ENCODE measurements at regions not wholly inside any gene's neighbourhood (a gene's known extent, or its start where the extent isn't known, plus 50 kb on each side); places are given as distances from the start of the nearest gene placed in this dataset.

- no peak for DNase-seq (ENCODE audit: low spot score)
- H3K4me1 Mint-ChIP-seq (ENCODE audit: low read depth in 2 of 2): peaks cover 0 to 3% of the 10 kb centered on the region in 2 donors
- no peak for ATAC-seq
- no peaks in the 10 kb centered on the region for H3K9me3 Mint-ChIP-seq
- H3K4me3 Mint-ChIP-seq: no peak overlapping the region
- H3K36me3 Mint-ChIP-seq: no peaks in the 10 kb centered on the region
- H3K27ac Mint-ChIP-seq: no peak overlapping the region
- H3K27me3 Mint-ChIP-seq: peaks cover 6% of the 10 kb centered on the region in 2 donors
These were observed 72.3 kb downstream of the FAM76B start for GRCh38 chr11:95717314-95717713.

- H3K4me1 Mint-ChIP-seq (ENCODE audit: low read depth in 2 of 2): peaks cover 3 to 6% of the 10 kb centered on the region in 2 donors
- H3K27me3 Mint-ChIP-seq: peaks cover 6 to 10% of the 10 kb centered on the region in 2 donors
- H3K27ac Mint-ChIP-seq: no peak overlapping the region
- H3K9me3 Mint-ChIP-seq: no peaks in the 10 kb centered on the region
- ATAC-seq (no peak), DNase-seq (ENCODE audit: low spot score) (no peak)
- H3K36me3 Mint-ChIP-seq: no peaks in the 10 kb centered on the region
- H3K4me3 Mint-ChIP-seq: no peak overlapping the region
These were observed 73.3 kb downstream of the FAM76B start for GRCh38 chr11:95716266-95716665.

- Mint-ChIP-seq H3K4me1 (ENCODE audit: low read depth in 2 of 2) (peaks cover 3 to 6% of the 10 kb centered on the region in 2 donors), H3K27ac (no peak overlapping the region), H3K36me3 (no peaks in the 10 kb centered on the region), H3K4me3 (no peak overlapping the region), H3K9me3 (no peaks in the 10 kb centered on the region), H3K27me3 (peaks cover 6 to 12% of the 10 kb centered on the region in 2 donors)
- no peak for ATAC-seq
- DNase-seq (ENCODE audit: low spot score): no peak
These were observed 73.8 kb downstream of the FAM76B start for GRCh38 chr11:95715777-95716241.

GRCh38 chr11:95714843-95715776, 74.5 kb downstream of the FAM76B start:
- Mint-ChIP-seq H3K9me3 (no peaks in the 10 kb centered on the region), H3K27ac (no peak overlapping the region), H3K4me1 (ENCODE audit: low read depth in 2 of 2) (peaks cover 0 to 6% of the 10 kb centered on the region in 2 donors)

GRCh38 chr11:95713428-95713827, 76.2 kb downstream of the FAM76B start:
- DNase-seq (ENCODE audit: low spot score) (no peak), ATAC-seq (no peak)
- H3K36me3 Mint-ChIP-seq: no peaks in the 10 kb centered on the region
- H3K4me1 Mint-ChIP-seq (ENCODE audit: low read depth in 2 of 2): peaks cover 0 to 6% of the 10 kb centered on the region in 2 donors
- H3K27ac Mint-ChIP-seq: no peak overlapping the region
- peaks cover 6 to 14% of the 10 kb centered on the region in 2 donors for H3K27me3 Mint-ChIP-seq
- H3K4me3 Mint-ChIP-seq: no peak overlapping the region
- H3K9me3 Mint-ChIP-seq: no peaks in the 10 kb centered on the region

More at GRCh38 chr11:95714843-95715776, 74.5 kb downstream of the FAM76B start:
- DNase-seq (ENCODE audit: low spot score) (no peak), ATAC-seq (no peak)
- no peaks in the 10 kb centered on the region for H3K36me3 Mint-ChIP-seq
- no peak overlapping the region for H3K4me3 Mint-ChIP-seq
- peaks cover 6 to 14% of the 10 kb centered on the region in 2 donors for H3K27me3 Mint-ChIP-seq

- Mint-ChIP-seq H3K27ac (no peak overlapping the region), H3K4me1 (ENCODE audit: low read depth in 2 of 2) (peaks cover 0 to 6% of the 10 kb centered on the region in 2 donors), H3K9me3 (no peaks in the 10 kb centered on the region), H3K36me3 (no peaks in the 10 kb centered on the region), H3K27me3 (peaks cover 6 to 10% of the 10 kb centered on the region in 2 donors), H3K4me3 (no peak overlapping the region)
- DNase-seq (ENCODE audit: low spot score) (no peak), ATAC-seq (no peak)
These were observed 77.7 kb downstream of the FAM76B start for GRCh38 chr11:95711945-95712221.

- DNase-seq (ENCODE audit: low spot score) (no peak), ATAC-seq (no peak)
- no peak overlapping the region for H3K4me3 Mint-ChIP-seq
- peaks cover 0 to 6% of the 10 kb centered on the region in 2 donors for H3K4me1 Mint-ChIP-seq (ENCODE audit: low read depth in 2 of 2)
- H3K36me3 Mint-ChIP-seq: no peaks in the 10 kb centered on the region
- peaks cover 4 to 10% of the 10 kb centered on the region in 2 donors for H3K27me3 Mint-ChIP-seq
- H3K27ac Mint-ChIP-seq: no peak overlapping the region
- H3K9me3 Mint-ChIP-seq: no peaks in the 10 kb centered on the region
These were observed 78.2 kb downstream of the FAM76B start for GRCh38 chr11:95711162-95711944.

- ATAC-seq (no peak), DNase-seq (ENCODE audit: low spot score) (no peak)
- Mint-ChIP-seq H3K27me3 (peaks cover 0 to 9% of the 10 kb centered on the region in 2 donors), H3K36me3 (no peaks in the 10 kb centered on the region), H3K4me1 (ENCODE audit: low read depth in 2 of 2) (peaks cover 0 to 6% of the 10 kb centered on the region in 2 donors), H3K27ac (no peak overlapping the region), H3K4me3 (no peak overlapping the region), H3K9me3 (no peaks in the 10 kb centered on the region)
These were observed 80.9 kb downstream of the FAM76B start for GRCh38 chr11:95708681-95709080.

- ATAC-seq (no peak), DNase-seq (ENCODE audit: low spot score) (no peak)
- Mint-ChIP-seq H3K36me3 (no peaks in the 10 kb centered on the region), H3K27me3 (peaks cover 0 to 9% of the 10 kb centered on the region in 2 donors), H3K9me3 (no peaks in the 10 kb centered on the region), H3K4me1 (ENCODE audit: low read depth in 2 of 2) (peaks cover 0 to 5% of the 10 kb centered on the region in 2 donors), H3K27ac (no peak overlapping the region), H3K4me3 (no peak overlapping the region)
These were observed 82.6 kb downstream of the FAM76B start for GRCh38 chr11:95706974-95707387.

GRCh38 chr11:95705485-95706124, 84.0 kb downstream of the FAM76B start:
- Mint-ChIP-seq H3K27ac (no peak overlapping the region), H3K4me3 (no peak overlapping the region), H3K9me3 (no peaks in the 10 kb centered on the region), H3K4me1 (ENCODE audit: low read depth in 2 of 2) (peaks cover 0 to 9% of the 10 kb centered on the region in 2 donors), H3K27me3 (peaks cover 0 to 2% of the 10 kb centered on the region in 2 donors), H3K36me3 (no peaks in the 10 kb centered on the region)
- DNase-seq (ENCODE audit: low spot score) (peak; percentile 82), ATAC-seq (peak; percentile 84 to 85)

- no peak for DNase-seq (ENCODE audit: low spot score)
- no peaks in the 10 kb centered on the region for H3K27me3 Mint-ChIP-seq
- no peaks in the 10 kb centered on the region for H3K36me3 Mint-ChIP-seq
- peaks cover 6 to 16% of the 10 kb centered on the region in 2 donors for H3K4me1 Mint-ChIP-seq (ENCODE audit: low read depth in 2 of 2)
- no peaks in the 10 kb centered on the region for H3K9me3 Mint-ChIP-seq
- no peak overlapping the region for H3K4me3 Mint-ChIP-seq
- H3K27ac Mint-ChIP-seq: no peak overlapping the region
- no peak for ATAC-seq
These were observed 84.7 kb downstream of the FAM76B start for GRCh38 chr11:95704865-95705264.

- no peaks in the 10 kb centered on the region for H3K36me3 Mint-ChIP-seq
- no peaks in the 10 kb centered on the region for H3K27me3 Mint-ChIP-seq
- DNase-seq (ENCODE audit: low spot score): no peak
- peaks cover 18 to 34% of the 10 kb centered on the region in 2 donors for H3K4me1 Mint-ChIP-seq (ENCODE audit: low read depth in 2 of 2)
- peak overlapping the region; percentile 75 for H3K4me3 Mint-ChIP-seq
- H3K27ac Mint-ChIP-seq: no peak overlapping the region
- H3K9me3 Mint-ChIP-seq: no peaks in the 10 kb centered on the region
- ATAC-seq: peak; percentile 53 to 58
These were observed 86.5 kb downstream of the FAM76B start for GRCh38 chr11:95703049-95703448.

- DNase-seq (ENCODE audit: low spot score): no peak
- ATAC-seq: no peak
- H3K4me3 Mint-ChIP-seq: peak overlapping the region; percentile 75
- peaks cover 22 to 39% of the 10 kb centered on the region in 2 donors for H3K4me1 Mint-ChIP-seq (ENCODE audit: low read depth in 2 of 2)
- H3K9me3 Mint-ChIP-seq: no peaks in the 10 kb centered on the region
- H3K27ac Mint-ChIP-seq: no peak overlapping the region
- no peaks in the 10 kb centered on the region for H3K27me3 Mint-ChIP-seq
- no peaks in the 10 kb centered on the region for H3K36me3 Mint-ChIP-seq
These were observed 87.1 kb downstream of the FAM76B start for GRCh38 chr11:95702526-95702925.

All from natural killer cell treated with Interleukin-12 subunit alpha and Interleukin-12 subunit beta and Interleukin-15 and Interleukin-18, amount 100 ng/mL, for 72 hours (primary cell).